B cell (primary cell): ENCODE measurements at regions not wholly inside any gene's neighbourhood (a gene's known extent, or its start where the extent isn't known, plus 50 kb on each side); places are given as distances from the start of the nearest gene placed in this dataset.

ENCODE experiments used
- ATAC-seq: fragments of 200-7000 bp; cut with Tn5 transposase; one replicate; pipeline ENCODE4 v1.10.0; 2021; ENCODE audit warnings: low read depth, mild to moderate bottlenecking, moderate number of reproducible peaks, moderate library complexity
- CTCF ChIA-PET: fragments of 350-600 bp; sonication (Branson Sonifier 250); formaldehyde crosslinking; loops from one replicate; lab custom pipeline; 2021; ENCODE audit warnings: antibody characterized with exemption, inconsistent platforms; lab: Charles Lee
- POLR2A ChIA-PET: fragments of 350-600 bp; sonication (Branson Sonifier 250); formaldehyde crosslinking; loops from one replicate; lab custom pipeline; 2021; ENCODE audit warnings: antibody characterized with exemption; lab: Charles Lee
- DNase-seq: peaks from one replicate; pipeline ENCODE4 v3.0.0; 2013
- H2AFZ ChIP-seq: 2 replicates; pipeline ENCODE4 v1.6.1; 2012; ENCODE audit warnings: mild to moderate bottlenecking, low read depth, low read length; ENCODE audit not compliant: insufficient read depth, poor library complexity, severe bottlenecking
- H3K27ac ChIP-seq, 2 donors: 1 replicate in 1 of 2; 2 replicates in 1 of 2; pipeline ENCODE4 v1.5.1; 2012 to 2013; ENCODE audit warnings: low read length in 2 of 2, mild to moderate bottlenecking in 2 of 2, moderate library complexity in 1 of 2
- H3K27me3 ChIP-seq, 4 experiments: fragments of 200-600 bp in 1 of 4; sonication (generic) in 1 of 4; replicated peaks in 1 of 4; 1 replicate in 2 of 4; 2 replicates in 2 of 4; pipeline versions ENCODE4 v1.6.1 to v1.7.0; 2013 to 2016; ENCODE audit warnings: low read length in 3 of 4, mild to moderate bottlenecking in 2 of 4, mixed read lengths in 1 of 4, moderate library complexity in 1 of 4; ENCODE audit not compliant: insufficient read depth in 4 of 4, control insufficient read depth in 3 of 4; ENCODE audit errors: control extremely low read depth in 1 of 4
- H3K36me3 ChIP-seq, 2 experiments: replicated peaks in 1 of 2; 1 replicate in 1 of 2; 2 replicates in 1 of 2; pipeline versions ENCODE4 v1.6.1 to v1.7.1; 2013; ENCODE audit warnings: low read length in 1 of 2; ENCODE audit not compliant: insufficient read depth in 2 of 2, control insufficient read depth in 1 of 2; ENCODE audit errors: control extremely low read depth in 1 of 2, extremely low read depth in 1 of 2
- H3K4me1 ChIP-seq, 2 donors: fragments of 200-600 bp in 1 of 2; sonication (generic) in 1 of 2; 1 replicate in 1 of 2; 2 replicates in 1 of 2; pipeline versions ENCODE4 v1.5.1 to v1.6.1; 2013 to 2017; ENCODE audit warnings: low read length in 2 of 2; ENCODE audit not compliant: control insufficient read depth in 2 of 2, insufficient read depth in 2 of 2
- H3K4me2 ChIP-seq: replicated peaks from 2 replicates; pipeline ENCODE3; 2012; ENCODE audit warnings: mild to moderate bottlenecking, low read depth, low read length; ENCODE audit not compliant: poor library complexity, severe bottlenecking
- H3K4me3 ChIP-seq, 5 experiments: fragments of 200-600 bp in 1 of 5; sonication (generic) in 1 of 5; 1 replicate in 3 of 5; 2 replicates in 2 of 5; pipeline versions ENCODE4 v1.5.1 to v1.7.0; 2011 to 2016; ENCODE audit warnings: low read length in 4 of 5, mild to moderate bottlenecking in 4 of 5, low read depth in 2 of 5, control low read depth in 1 of 5, moderate library complexity in 1 of 5; ENCODE audit not compliant: insufficient read depth in 1 of 5; ENCODE audit errors: control extremely low read depth in 1 of 5, extremely low read depth in 1 of 5
- H3K79me2 ChIP-seq: fragments of 200-600 bp; sonication (generic); one replicate; pipeline ENCODE4 v1.6.0; 2016; ENCODE audit warnings: low read length; ENCODE audit not compliant: control insufficient read depth, insufficient read depth
- H3K9ac ChIP-seq: fragments of 200-600 bp; sonication (generic); 2 replicates; pipeline ENCODE4 v1.6.1; 2017; ENCODE audit warnings: mild to moderate bottlenecking, low read length, moderate library complexity
- H3K9me3 ChIP-seq, 3 donors: one replicate each; pipeline versions ENCODE4 v1.6.1 to v1.7.1; 2013; ENCODE audit warnings: low read length in 2 of 3; ENCODE audit not compliant: control insufficient read depth in 2 of 3, insufficient read depth in 1 of 3; ENCODE audit errors: control extremely low read depth in 1 of 3
- H4K20me1 ChIP-seq: 2 replicates; pipeline ENCODE4 v1.6.0; 2012; ENCODE audit warnings: mild to moderate bottlenecking, low read length; ENCODE audit not compliant: insufficient read depth, control insufficient read depth, poor library complexity, severe bottlenecking
- H3K27ac Mint-ChIP-seq: one replicate; pipeline ENCODE4 v1.8.0; 2021; ENCODE audit warnings: mixed read lengths
- H3K27me3 Mint-ChIP-seq: one replicate; pipeline ENCODE4 v1.8.0; 2021; ENCODE audit warnings: mixed read lengths
- H3K4me1 Mint-ChIP-seq: one replicate; pipeline ENCODE4 v1.8.0; 2021; ENCODE audit warnings: mixed read lengths
- H3K4me3 Mint-ChIP-seq: one replicate; pipeline ENCODE4 v1.8.0; 2021; ENCODE audit warnings: mixed read lengths
- H3K9me3 Mint-ChIP-seq: one replicate; pipeline ENCODE4 v1.8.0; 2022; ENCODE audit warnings: mixed read lengths; ENCODE audit not compliant: insufficient read depth
- CTCF ChIP-seq: fragments of 200-600 bp; IDR thresholded peaks from one replicate; pipeline ENCODE4 v1.8.0; 2022; ENCODE audit warnings: antibody characterized with exemption, mild to moderate bottlenecking
- EZH2 ChIP-seq: IDR thresholded peaks from 2 replicates; pipeline ENCODE4 v1.6.1; 2012; ENCODE audit warnings: borderline replicate concordance, low read depth, mild to moderate bottlenecking, moderate library complexity, low read length; ENCODE audit not compliant: insufficient read depth, poor library complexity, severe bottlenecking
- WGBS: methylation state at CpG from one replicate; pipeline ENCODE4 v1.1.5; 2013; ENCODE audit warnings: missing lambda C conversion rate; ENCODE audit not compliant: insufficient coverage; 5-methylcytosine and 5-hydroxymethylcytosine counted together
- intact Hi-C: fragments of 100-400 bp; cut with micrococcal nuclease; formaldehyde crosslinking; loops from one replicate; pipeline ENCODE4 v1.10.0; 2022

GRCh38 chr13:107330484-107330883, 762.5 kb upstream of the ARGLU1 start:
- ChIA-PET POLR2A (no interaction called here), CTCF (no interaction called here)
- DNase-seq (no peak), ATAC-seq (no peak)
- Histone ChIP-seq H3K27ac (no peak overlapping the region), H3K27me3 (no peaks in the 10 kb centered on the region), H4K20me1 (no peaks in the 10 kb centered on the region), H3K36me3 (no peaks in the 10 kb centered on the region), H2AFZ (no peak overlapping the region), H3K9me3 (peaks cover 0 to 9% (median 0%) of the 10 kb centered on the region in 3 donors), H3K79me2 (no peaks in the 10 kb centered on the region), H3K4me1 (no peaks in the 10 kb centered on the region), H3K4me2 (no peak overlapping the region), H3K9ac (no peak overlapping the region), H3K4me3 (no peak overlapping the region)
- WGBS: no CpG with 5 or more reads among the region's 3 CpGs
- no peak for TF ChIP-seq EZH2
- TF ChIP-seq CTCF: no peak
- Mint-ChIP-seq H3K4me1 (no peaks in the 10 kb centered on the region), H3K9me3 (no peaks in the 10 kb centered on the region), H3K27ac (no peak overlapping the region), H3K4me3 (no peak overlapping the region), H3K27me3 (no peaks in the 10 kb centered on the region)
- intact Hi-C loops: no loop called here

GRCh38 chr13:107329991-107330390, 762.1 kb upstream of the ARGLU1 start:
- WGBS: 60% methylated on average over 2 of the region's 5 CpGs
- no peaks in the 10 kb centered on the region for H3K27me3 Mint-ChIP-seq
- TF ChIP-seq EZH2 (no peak), CTCF (no peak)
- no peak overlapping the region for H3K4me3 Mint-ChIP-seq
- Histone ChIP-seq H3K79me2 (no peaks in the 10 kb centered on the region), H3K9ac (no peak overlapping the region), H2AFZ (no peak overlapping the region), H3K4me3 (no peak overlapping the region), H3K4me1 (no peaks in the 10 kb centered on the region), H3K27ac (no peak overlapping the region), H4K20me1 (no peaks in the 10 kb centered on the region), H3K4me2 (no peak overlapping the region), H3K9me3 (peaks cover 0 to 9% (median 0%) of the 10 kb centered on the region in 3 donors), H3K27me3 (no peaks in the 10 kb centered on the region), H3K36me3 (no peaks in the 10 kb centered on the region)
- H3K9me3 Mint-ChIP-seq: no peaks in the 10 kb centered on the region
- DNase-seq (no peak), ATAC-seq (no peak)
- H3K27ac Mint-ChIP-seq: no peak overlapping the region
- POLR2A ChIA-PET: no interaction called here
- CTCF ChIA-PET: no interaction called here
- no peaks in the 10 kb centered on the region for H3K4me1 Mint-ChIP-seq
- intact Hi-C loops: no loop called here
